A204.1 (cell line): ENCODE measurements at regions not wholly inside any gene's neighbourhood (a gene's known extent, or its start where the extent isn't known, plus 50 kb on each side); places are given as distances from the start of the nearest gene placed in this dataset.
"Not testable (repeated sequence)": the region's sequence is repeated elsewhere in the genome, so short reads cannot be mapped to it uniquely, and the experiment has no call there.

ENCODE experiments used
- FAIRE-seq: peaks from 2 replicates; lab custom pipeline; 2012; peaks lifted over from hg19 to GRCh38; lab: Jason Lieb, UNC

- no peak for FAIRE-seq
These were observed 90.4 kb upstream of the RBMS1 start for GRCh38 chr2:160583813-160584537.

DNA sequence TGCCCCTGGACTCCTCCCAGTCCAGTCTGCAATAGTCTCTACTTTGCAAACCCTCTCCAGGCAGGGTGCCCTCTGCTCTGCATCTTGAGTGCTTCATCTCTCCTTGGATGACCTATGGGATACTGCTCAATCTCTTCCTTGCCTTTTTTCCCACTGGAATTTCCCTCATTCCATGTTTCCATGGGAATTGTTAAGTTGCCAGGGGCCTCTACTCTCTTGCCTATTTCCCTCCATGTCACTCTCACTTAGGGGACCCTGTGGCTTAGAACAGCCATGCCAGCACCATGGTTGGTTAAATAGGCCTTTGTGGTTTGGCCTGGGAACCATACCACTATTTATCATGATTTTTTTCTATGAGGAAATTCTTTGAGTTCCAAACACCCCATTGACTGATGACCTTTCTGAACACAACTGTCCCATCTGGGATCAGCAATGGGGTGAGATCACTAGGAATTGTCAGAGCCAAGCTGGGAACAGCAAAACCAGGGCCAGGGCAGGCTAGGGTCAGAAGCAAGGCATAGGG, 91.4 kb upstream of the RBMS1 start:
- no peak for FAIRE-seq

DNA sequence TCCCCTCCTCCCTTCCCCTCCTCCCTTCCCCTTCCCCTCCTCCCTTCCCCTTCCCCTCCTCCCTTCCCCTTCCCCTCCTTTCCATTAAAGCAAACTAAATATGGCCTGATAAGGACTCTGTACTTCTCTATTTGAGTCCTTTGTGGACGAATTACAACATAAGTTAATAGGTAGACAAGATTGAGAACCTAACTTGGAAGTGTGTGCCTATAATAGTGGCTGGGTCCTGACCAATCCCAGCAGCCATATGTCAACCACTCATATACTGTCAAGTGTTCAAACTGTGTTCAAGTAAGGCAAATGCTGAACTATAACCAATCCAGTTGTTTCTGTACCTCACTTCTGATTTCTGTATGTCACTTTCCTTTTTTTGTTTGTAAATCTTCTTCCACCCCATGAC, 97.1 kb upstream of the RBMS1 start:
- no peak for FAIRE-seq

DNA sequence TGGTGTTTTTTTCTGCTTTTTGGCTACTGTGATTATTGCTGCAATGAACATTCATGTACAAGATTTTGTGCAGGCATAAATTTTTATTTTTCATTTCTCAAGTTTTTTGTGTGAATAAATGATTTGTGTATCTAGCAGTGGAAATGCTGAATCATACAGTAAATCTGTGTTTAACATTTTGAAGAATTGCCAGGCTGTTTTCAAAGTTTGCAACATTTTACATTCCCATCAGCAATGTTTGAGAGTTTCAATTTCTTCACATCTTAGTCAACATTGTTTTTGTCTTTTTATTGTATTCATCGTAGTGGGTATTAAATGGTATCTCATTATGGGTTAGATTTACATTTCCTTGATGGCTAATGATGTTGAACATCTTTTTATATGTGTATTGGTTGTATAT, 98.8 kb upstream of the RBMS1 start:
- no peak for FAIRE-seq

- no peak for FAIRE-seq
These were observed 99.4 kb upstream of the RBMS1 start for GRCh38 chr2:160592993-160593392.

DNA sequence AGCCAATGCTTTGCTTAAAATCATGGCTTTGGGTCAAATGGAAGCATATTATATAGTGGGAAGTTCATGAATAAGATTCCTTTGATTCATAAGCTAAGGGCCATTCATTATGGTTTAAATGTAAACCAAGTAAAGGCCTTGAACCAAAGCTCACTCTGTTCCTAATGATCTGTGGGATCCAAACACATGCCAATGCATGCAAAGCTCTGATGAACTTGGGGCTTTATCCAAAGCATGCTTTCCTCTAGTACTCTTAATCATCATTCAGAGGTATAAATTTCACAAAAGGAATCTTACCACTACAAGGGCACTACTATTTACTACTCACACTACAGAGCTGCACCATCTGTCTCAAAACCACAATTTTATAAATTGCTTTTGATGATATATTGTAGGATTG, 102.8 kb upstream of the RBMS1 start:
- no peak for FAIRE-seq

DNA sequence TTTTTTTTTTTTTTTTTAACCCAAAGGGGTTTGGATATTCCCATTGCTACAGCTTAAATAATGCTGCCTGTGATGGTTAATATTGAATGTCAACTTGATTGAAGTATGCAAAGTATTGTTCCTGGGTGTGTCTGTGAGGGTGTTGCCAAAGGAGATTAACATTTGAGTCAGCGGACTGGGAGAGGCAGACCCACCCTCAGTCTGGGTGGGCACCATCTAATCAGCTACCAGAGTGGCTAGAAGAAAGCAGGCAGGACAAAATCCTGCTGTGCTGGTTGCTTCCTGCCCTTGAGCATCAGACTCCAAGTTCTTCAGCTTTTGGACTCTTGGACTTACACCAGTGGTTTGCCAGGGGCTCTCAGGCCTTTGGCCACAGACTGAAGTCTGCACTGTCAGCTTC, 106.8 kb upstream of the RBMS1 start:
- FAIRE-seq: not testable (repeated sequence)

- no peak for FAIRE-seq
These were observed 108.5 kb upstream of the RBMS1 start for GRCh38 chr2:160602073-160602472.

DNA sequence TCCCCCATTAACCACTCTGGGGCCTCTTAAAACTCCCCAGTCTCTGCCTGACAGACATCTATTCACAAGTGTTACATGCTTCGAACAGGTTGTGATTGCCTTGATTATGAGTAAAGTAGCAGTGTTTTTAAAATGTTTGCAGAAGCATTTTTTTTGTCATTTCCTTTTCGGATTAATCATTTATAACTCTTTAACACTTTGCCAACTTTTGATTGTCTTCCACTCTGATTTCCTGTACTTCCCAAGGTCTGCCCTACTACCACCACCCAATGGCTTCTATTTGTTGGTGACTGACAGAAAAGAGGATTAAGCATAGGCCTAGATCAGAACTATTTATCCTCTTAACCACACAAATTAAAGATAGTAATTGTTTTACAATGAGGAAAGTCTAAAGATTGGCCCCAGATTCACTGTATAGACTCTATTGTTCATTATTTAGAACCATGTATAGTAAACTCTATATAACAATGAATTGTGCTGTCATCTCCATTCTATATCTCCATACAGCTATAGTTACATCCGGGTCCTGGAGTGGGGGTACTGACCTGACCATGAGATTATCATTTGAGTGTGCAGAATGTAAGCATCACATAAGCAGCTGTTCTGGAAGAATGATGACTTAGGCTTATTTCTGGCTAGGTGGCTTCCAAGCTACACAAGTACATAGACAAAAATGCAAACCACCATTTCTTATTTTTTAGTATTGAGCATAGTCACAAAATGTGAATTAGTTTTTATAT, 110.3 kb upstream of the RBMS1 start:
- no peak for FAIRE-seq

GRCh38 chr2:160606341-160606740, 112.7 kb upstream of the RBMS1 start:
- FAIRE-seq: no peak

DNA sequence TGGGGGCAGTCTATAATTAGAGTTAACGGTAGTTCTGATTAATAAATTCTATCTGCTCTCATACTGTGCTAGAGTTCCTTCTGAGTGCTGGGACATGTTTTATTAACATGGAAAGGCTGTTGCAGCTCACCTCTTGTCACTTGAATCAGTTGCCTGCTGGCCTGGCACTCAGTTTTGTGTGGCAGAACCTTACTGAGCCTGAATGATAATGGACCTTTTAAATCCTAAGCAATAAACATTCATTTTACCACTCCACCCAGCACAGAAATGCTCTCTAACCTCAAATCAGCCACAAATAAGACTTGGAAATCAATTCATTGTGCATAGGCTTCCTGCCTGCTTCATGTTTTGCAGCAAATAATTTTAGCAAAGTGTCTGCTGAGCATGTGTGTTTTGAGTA, 115.0 kb upstream of the RBMS1 start:
- no peak for FAIRE-seq

DNA sequence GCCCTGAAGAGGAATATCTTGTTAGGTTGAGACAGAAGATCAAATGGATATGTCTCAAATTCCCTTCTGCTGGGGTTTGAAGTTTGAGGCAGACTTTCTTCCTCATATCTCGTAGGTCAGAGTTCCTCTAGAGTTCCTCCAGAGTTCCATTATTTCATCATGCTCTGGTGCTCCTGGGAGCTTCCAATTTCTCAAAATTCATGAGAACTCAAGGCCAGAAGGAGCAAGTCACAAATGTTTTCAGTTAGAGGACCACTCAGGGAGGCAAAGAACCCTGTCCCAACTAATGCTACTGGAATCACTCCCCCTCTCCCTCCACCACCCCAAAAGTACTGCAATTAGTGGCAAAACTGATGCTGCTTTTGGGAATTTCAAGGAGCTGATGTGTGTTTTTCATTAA, 115.7 kb upstream of the RBMS1 start:
- no peak for FAIRE-seq

GRCh38 chr2:160610041-160610440, 116.4 kb upstream of the RBMS1 start:
- no peak for FAIRE-seq

GRCh38 chr2:160612266-160612856, 118.8 kb upstream of the RBMS1 start:
- no peak for FAIRE-seq

GRCh38 chr2:160613466-160614153, 120.0 kb upstream of the RBMS1 start:
- FAIRE-seq: no peak

DNA sequence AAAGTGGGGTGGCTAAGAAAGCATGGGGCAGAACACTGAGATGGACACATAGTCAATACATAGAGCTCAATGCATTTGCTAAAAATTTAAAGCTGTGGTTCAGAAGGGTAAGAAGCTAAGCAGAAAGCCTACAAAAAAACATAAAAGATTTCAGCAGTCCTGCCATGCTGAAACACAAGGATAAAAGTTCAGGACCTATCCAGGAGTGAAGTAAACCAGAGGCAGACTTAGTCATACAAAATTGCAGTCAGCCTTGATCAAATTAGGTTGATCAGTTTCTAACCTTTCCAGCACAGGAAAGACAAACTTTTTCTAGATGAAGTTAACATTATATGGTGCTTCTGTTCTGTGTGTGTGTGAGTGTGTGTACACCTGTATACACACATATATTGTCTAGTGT, 120.8 kb upstream of the RBMS1 start:
- FAIRE-seq: no peak

DNA sequence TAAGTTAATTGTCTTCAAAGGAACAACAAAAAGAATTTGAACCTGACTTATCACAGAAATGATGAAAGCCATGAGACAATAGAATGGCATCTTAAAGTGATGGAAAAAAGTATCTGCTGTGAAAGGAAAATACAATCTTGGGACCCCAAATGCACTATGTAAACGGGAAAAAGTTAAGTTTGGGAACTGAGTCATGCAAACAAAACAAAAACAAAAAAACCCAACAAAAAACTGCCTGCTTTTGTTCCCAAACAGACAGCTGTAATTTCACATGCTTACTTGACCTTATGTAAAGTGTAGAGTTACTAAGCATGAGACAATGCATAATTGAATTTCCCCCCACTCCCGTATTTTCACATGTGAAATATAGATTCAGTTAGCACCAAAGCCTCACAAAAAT, 122.1 kb upstream of the RBMS1 start:
- no peak for FAIRE-seq

DNA sequence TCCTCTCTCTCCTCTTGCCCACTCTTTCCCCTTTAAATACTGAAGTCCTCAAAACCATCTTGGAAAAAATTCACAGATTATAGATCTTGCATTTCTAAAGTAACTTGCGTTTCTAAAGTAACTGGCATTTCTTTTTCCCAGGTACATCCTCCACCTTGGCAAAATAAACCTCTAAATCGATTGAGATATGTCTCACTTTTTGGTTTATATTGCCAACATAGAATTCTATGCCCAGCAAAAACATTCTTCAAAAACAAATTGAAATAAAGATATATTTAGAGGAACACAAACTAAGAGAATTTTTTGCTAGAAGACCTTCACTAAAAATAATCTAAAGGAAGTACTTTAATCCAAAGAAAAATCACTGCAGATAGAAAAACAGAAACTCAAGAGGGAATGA, 122.5 kb upstream of the RBMS1 start:
- FAIRE-seq: no peak

GRCh38 chr2:160621748-160622147, 128.1 kb upstream of the RBMS1 start:
- FAIRE-seq: no peak

- not testable (repeated sequence) for FAIRE-seq
These were observed 134.5 kb upstream of the RBMS1 start for GRCh38 chr2:160628020-160628637.

- no peak for FAIRE-seq
These were observed 135.2 kb upstream of the RBMS1 start for GRCh38 chr2:160628811-160629210.
